ENCODE measurements at regions not wholly inside any gene's neighbourhood (a gene's known extent, or its start where the extent isn't known, plus 50 kb on each side); places are given as distances from the start of the nearest gene placed in this dataset.

- Mint-ChIP-seq H3K9me3 (no peaks in the 10 kb centered on the region), H3K4me3 (no peak overlapping the region), H3K27ac (peak overlapping the region in 1 of 3 experiments; percentile 40), H3K27me3 (ENCODE audit: low read depth) (no peaks in the 10 kb centered on the region), H3K4me1 (peaks cover 10% of the 10 kb centered on the region), H3K36me3 (ENCODE audit: low read depth) (no peaks in the 10 kb centered on the region)
- TF ChIP-seq CTCF (IDR thresholded peaks at IDR 0.05; ENCODE audit: unreplicated experiment in 3 of 3): no peak
Observed at GRCh38 chr3:106728315-106729098, 648.7 kb upstream of the CCDC54 start.

GRCh38 chr3:106729481-106729880 lies 647.8 kb upstream of the CCDC54 start:
- H3K4me3 Mint-ChIP-seq: no peak overlapping the region
- H3K9me3 Mint-ChIP-seq: no peaks in the 10 kb centered on the region
- no peak for TF ChIP-seq CTCF (IDR thresholded peaks at IDR 0.05; ENCODE audit: unreplicated experiment in 3 of 3)
- H3K27me3 Mint-ChIP-seq (ENCODE audit: low read depth): no peaks in the 10 kb centered on the region
- peaks cover 10% of the 10 kb centered on the region for H3K4me1 Mint-ChIP-seq
- no peaks in the 10 kb centered on the region for H3K36me3 Mint-ChIP-seq (ENCODE audit: low read depth)
- no peak overlapping the region for H3K27ac Mint-ChIP-seq

GRCh38 chr3:106731230-106731629 lies 646.0 kb upstream of the CCDC54 start:
- Mint-ChIP-seq H3K36me3 (ENCODE audit: low read depth) (no peaks in the 10 kb centered on the region), H3K4me1 (no peaks in the 10 kb centered on the region), H3K27ac (no peak overlapping the region), H3K4me3 (no peak overlapping the region), H3K9me3 (no peaks in the 10 kb centered on the region), H3K27me3 (ENCODE audit: low read depth) (no peaks in the 10 kb centered on the region)
- TF ChIP-seq CTCF (IDR thresholded peaks at IDR 0.05; ENCODE audit: unreplicated experiment in 3 of 3): no peak

- Mint-ChIP-seq H3K27me3 (ENCODE audit: low read depth) (no peaks in the 10 kb centered on the region), H3K9me3 (no peaks in the 10 kb centered on the region), H3K27ac (no peak overlapping the region), H3K4me1 (peaks cover under 1% of the 10 kb centered on the region), H3K4me3 (no peak overlapping the region), H3K36me3 (ENCODE audit: low read depth) (no peaks in the 10 kb centered on the region)
- no peak for TF ChIP-seq CTCF (IDR thresholded peaks at IDR 0.05; ENCODE audit: unreplicated experiment in 3 of 3)
Observed at GRCh38 chr3:106734712-106735111, 642.5 kb upstream of the CCDC54 start.

- Mint-ChIP-seq H3K27me3 (ENCODE audit: low read depth) (no peaks in the 10 kb centered on the region), H3K4me3 (no peak overlapping the region), H3K36me3 (ENCODE audit: low read depth) (no peaks in the 10 kb centered on the region), H3K9me3 (no peaks in the 10 kb centered on the region), H3K27ac (no peak overlapping the region), H3K4me1 (peaks cover 5% of the 10 kb centered on the region)
- no peak for TF ChIP-seq CTCF (IDR thresholded peaks at IDR 0.05; ENCODE audit: unreplicated experiment in 3 of 3)
Observed at GRCh38 chr3:106737265-106737664, 640.0 kb upstream of the CCDC54 start.

GRCh38 chr3:106740116-106740515 lies 637.1 kb upstream of the CCDC54 start:
- Mint-ChIP-seq H3K4me3 (no peak overlapping the region), H3K27me3 (ENCODE audit: low read depth) (no peaks in the 10 kb centered on the region), H3K27ac (no peak overlapping the region), H3K36me3 (ENCODE audit: low read depth) (no peaks in the 10 kb centered on the region), H3K9me3 (no peaks in the 10 kb centered on the region), H3K4me1 (peaks cover 5% of the 10 kb centered on the region)
- TF ChIP-seq CTCF (IDR thresholded peaks at IDR 0.05; ENCODE audit: unreplicated experiment in 3 of 3): no peak
